ENCODE measurements at regions not wholly inside any gene's neighbourhood (a gene's known extent, or its start where the extent isn't known, plus 50 kb on each side); places are given as distances from the start of the nearest gene placed in this dataset.
"Not testable (repeated sequence)": the region's sequence is repeated elsewhere in the genome, so short reads cannot be mapped to it uniquely, and the experiment has no call there.

DNA sequence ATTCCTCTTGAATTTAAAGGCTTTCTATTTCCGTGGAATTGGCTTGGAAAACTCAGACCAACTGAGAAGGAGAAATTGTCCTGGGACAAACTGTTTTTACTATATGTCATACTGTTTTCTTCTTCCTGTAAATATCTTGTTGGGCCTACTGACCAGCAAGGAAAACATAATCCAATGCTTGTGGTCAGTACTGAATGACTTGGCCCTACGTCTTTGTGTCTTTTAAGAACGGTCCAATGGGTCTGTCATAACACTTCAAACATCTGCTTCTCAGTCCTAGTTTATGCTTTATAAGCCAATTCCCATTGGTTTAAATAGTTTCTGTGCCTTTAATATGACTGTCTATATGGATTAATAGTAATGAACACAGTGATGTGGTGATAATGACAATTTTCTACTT, 248.5 kb upstream of the DDHD1 start:
- no peak overlapping the region for H2AFZ ChIP-seq
- ChIA-PET CTCF (no interaction called here), POLR2A (ENCODE audit: unreplicated experiment) (no interaction called here)
- DNase-seq = no peak
- no peaks in the 10 kb centered on the region for H4K20me1 ChIP-seq (ENCODE audit: insufficient read depth)
- H3K27me3 ChIP-seq (ENCODE audit: insufficient read depth, low read depth) = no peaks in the 10 kb centered on the region
- TF ChIP-seq EZH2 (IDR thresholded peaks at IDR 0.05; ENCODE audit: low read depth) = no peak
- TF ChIP-seq, protein P1, sequence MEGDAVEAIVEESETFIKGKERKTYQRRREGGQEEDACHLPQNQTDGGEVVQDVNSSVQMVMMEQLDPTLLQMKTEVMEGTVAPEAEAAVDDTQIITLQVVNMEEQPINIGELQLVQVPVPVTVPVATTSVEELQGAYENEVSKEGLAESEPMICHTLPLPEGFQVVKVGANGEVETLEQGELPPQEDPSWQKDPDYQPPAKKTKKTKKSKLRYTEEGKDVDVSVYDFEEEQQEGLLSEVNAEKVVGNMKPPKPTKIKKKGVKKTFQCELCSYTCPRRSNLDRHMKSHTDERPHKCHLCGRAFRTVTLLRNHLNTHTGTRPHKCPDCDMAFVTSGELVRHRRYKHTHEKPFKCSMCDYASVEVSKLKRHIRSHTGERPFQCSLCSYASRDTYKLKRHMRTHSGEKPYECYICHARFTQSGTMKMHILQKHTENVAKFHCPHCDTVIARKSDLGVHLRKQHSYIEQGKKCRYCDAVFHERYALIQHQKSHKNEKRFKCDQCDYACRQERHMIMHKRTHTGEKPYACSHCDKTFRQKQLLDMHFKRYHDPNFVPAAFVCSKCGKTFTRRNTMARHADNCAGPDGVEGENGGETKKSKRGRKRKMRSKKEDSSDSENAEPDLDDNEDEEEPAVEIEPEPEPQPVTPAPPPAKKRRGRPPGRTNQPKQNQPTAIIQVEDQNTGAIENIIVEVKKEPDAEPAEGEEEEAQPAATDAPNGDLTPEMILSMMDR (conservative IDR thresholded peaks at IDR 0.05) = no peak
- no peaks in the 10 kb centered on the region for H3K9me3 ChIP-seq (ENCODE audit: insufficient read depth, low read depth)
- H3K36me3 ChIP-seq (ENCODE audit: low read depth) = no peaks in the 10 kb centered on the region
- no peaks in the 10 kb centered on the region for H3K79me2 ChIP-seq (ENCODE audit: low read depth)
- H3F3A ChIP-seq (ENCODE audit: insufficient read depth, low read depth) = no peaks in the 10 kb centered on the region
- intact Hi-C loops (cut with micrococcal nuclease; ENCODE audit: unreplicated experiment) = no loop called here
- H3K4me3 ChIP-seq = no peak overlapping the region
- BruUV-seq (replicated peaks) = no TSS peak
- no peaks in the 10 kb centered on the region for H3K4me1 ChIP-seq (replicated peaks; ENCODE audit: insufficient read depth)
- H3K4me2 ChIP-seq = no peak overlapping the region
- no peak overlapping the region for H3K27ac ChIP-seq
- H3K9me2 ChIP-seq (ENCODE audit: insufficient read depth) = no peaks in the 10 kb centered on the region

DNA sequence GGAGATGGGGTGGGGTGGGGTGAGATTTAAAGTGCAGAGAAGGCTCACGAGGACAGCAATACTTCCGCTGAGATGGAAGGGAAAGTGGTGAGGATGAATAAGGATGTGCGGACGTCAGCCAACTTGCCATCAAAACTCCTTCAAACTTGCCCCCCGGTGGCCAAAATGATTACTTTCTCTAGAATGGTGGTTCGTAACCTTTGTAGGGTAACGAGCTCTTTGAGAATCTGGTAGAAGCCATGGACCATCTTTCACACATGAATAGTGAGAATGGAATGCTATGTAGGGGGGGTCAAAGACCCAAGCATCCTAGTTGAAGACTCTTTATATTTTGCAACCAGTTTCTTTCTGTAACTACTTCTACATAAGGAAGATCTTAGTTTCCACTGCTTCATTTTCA, 245.9 kb upstream of the DDHD1 start:
- ChIA-PET CTCF (no interaction called here), POLR2A (ENCODE audit: unreplicated experiment) (no interaction called here)
- peaks cover 10% of the 10 kb centered on the region; the same call in 1 of the 2 replicates for H3K9me3 ChIP-seq (ENCODE audit: insufficient read depth, low read depth)
- no peak overlapping the region for H3K4me3 ChIP-seq
- no peaks in the 10 kb centered on the region for H3K36me3 ChIP-seq (ENCODE audit: low read depth)
- BruUV-seq (replicated peaks) = no TSS peak
- H4K20me1 ChIP-seq (ENCODE audit: insufficient read depth) = no peaks in the 10 kb centered on the region
- no peak for DNase-seq
- H3K4me2 ChIP-seq = no peak overlapping the region
- H3K4me1 ChIP-seq (replicated peaks; ENCODE audit: insufficient read depth) = no peaks in the 10 kb centered on the region
- no peak overlapping the region for H2AFZ ChIP-seq
- H3K27me3 ChIP-seq (ENCODE audit: insufficient read depth, low read depth) = no peaks in the 10 kb centered on the region
- no peak overlapping the region for H3K27ac ChIP-seq
- no peaks in the 10 kb centered on the region for H3F3A ChIP-seq (ENCODE audit: insufficient read depth, low read depth)
- no peaks in the 10 kb centered on the region for H3K9me2 ChIP-seq (ENCODE audit: insufficient read depth)
- no peak for TF ChIP-seq EZH2 (IDR thresholded peaks at IDR 0.05; ENCODE audit: low read depth)
- TF ChIP-seq, protein P1 (conservative IDR thresholded peaks at IDR 0.05) = no peak
- intact Hi-C loops (cut with micrococcal nuclease; ENCODE audit: unreplicated experiment) = no loop called here
- no peaks in the 10 kb centered on the region for H3K79me2 ChIP-seq (ENCODE audit: low read depth)

DNA sequence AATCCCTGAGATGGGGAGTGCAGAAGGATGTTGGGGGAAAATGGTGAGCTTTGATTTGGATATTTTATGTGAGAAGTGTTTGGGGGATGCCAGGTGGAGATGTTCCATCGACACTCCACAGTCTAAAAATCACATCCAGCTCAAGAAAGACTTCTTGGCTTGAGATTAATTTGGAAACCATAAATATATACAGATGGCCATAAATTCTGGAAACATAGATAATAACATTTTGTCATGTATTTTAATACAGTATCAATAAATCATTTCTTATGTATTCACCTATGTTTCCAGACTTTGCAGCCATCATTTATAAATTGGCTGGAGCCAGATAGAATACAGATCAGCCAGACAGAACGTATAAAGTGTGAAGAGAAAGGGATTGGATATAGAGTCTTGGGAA, 245.5 kb upstream of the DDHD1 start:
- no peak overlapping the region for H3K27ac ChIP-seq

DNA sequence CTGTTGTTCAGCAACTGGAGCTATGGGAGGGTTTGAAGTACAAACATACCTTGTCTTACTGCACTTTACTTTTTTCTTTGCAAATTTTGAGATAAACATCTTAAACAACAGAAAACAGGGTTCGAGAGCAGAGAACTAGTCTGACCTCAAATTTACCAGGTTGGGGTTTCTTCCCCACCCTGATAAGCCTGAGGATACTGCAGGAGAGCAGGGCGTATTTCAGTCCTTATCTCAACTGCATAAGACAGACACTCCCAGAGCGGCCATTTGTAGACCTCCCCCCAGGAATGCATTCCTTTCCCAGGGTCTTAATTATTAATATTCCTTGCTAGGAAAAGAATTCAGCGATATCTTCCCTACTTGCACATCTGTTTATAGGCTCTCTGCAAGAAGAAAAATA, 242.1 kb upstream of the DDHD1 start:
- H3K4me1 ChIP-seq (replicated peaks; ENCODE audit: insufficient read depth); H3K27me3 ChIP-seq (ENCODE audit: insufficient read depth, low read depth); H3F3A ChIP-seq (ENCODE audit: insufficient read depth, low read depth); H3K79me2 ChIP-seq (ENCODE audit: low read depth); H2AFZ ChIP-seq; H3K4me3 ChIP-seq; CTCF ChIA-PET; H3K36me3 ChIP-seq (ENCODE audit: low read depth); POLR2A ChIA-PET (ENCODE audit: unreplicated experiment); intact Hi-C loops (cut with micrococcal nuclease; ENCODE audit: unreplicated experiment); H3K9me2 ChIP-seq (ENCODE audit: insufficient read depth); H4K20me1 ChIP-seq (ENCODE audit: insufficient read depth); H3K4me2 ChIP-seq; BruUV-seq (replicated peaks); DNase-seq; H3K27ac ChIP-seq: not testable (repeated sequence)
- peaks cover 10% of the 10 kb centered on the region; the same call in 1 of the 2 replicates for H3K9me3 ChIP-seq (ENCODE audit: insufficient read depth, low read depth)

More for the DNA sequence above, 245.5 kb upstream of the DDHD1 start:
- Histone ChIP-seq H3K4me1 (replicated peaks; ENCODE audit: insufficient read depth) (no peaks in the 10 kb centered on the region), H4K20me1 (ENCODE audit: insufficient read depth) (no peaks in the 10 kb centered on the region), H3K4me2 (no peak overlapping the region), H3K9me3 (ENCODE audit: insufficient read depth, low read depth) (peaks cover 10% of the 10 kb centered on the region; the same call in 1 of the 2 replicates), H3K36me3 (ENCODE audit: low read depth) (no peaks in the 10 kb centered on the region), H3F3A (ENCODE audit: insufficient read depth, low read depth) (no peaks in the 10 kb centered on the region), H3K79me2 (ENCODE audit: low read depth) (no peaks in the 10 kb centered on the region), H3K9me2 (ENCODE audit: insufficient read depth) (no peaks in the 10 kb centered on the region), H3K27me3 (ENCODE audit: insufficient read depth, low read depth) (no peaks in the 10 kb centered on the region), H2AFZ (no peak overlapping the region), H3K4me3 (no peak overlapping the region)
- TF ChIP-seq EZH2 (IDR thresholded peaks at IDR 0.05; ENCODE audit: low read depth) = no peak
- TF ChIP-seq, protein P1 (conservative IDR thresholded peaks at IDR 0.05) = no peak
- intact Hi-C loops (cut with micrococcal nuclease; ENCODE audit: unreplicated experiment) = no loop called here
- no TSS peak for BruUV-seq (replicated peaks)
- ChIA-PET POLR2A (ENCODE audit: unreplicated experiment) (no interaction called here), CTCF (no interaction called here)
- DNase-seq = no peak
